ENCODE measurements at regions not wholly inside any gene's neighbourhood (a gene's known extent, or its start where the extent isn't known, plus 50 kb on each side); places are given as distances from the start of the nearest gene placed in this dataset.

GRCh38 chr6:6393069-6393529, 72.6 kb upstream of the F13A1 start:
- TF ChIP-seq ARNTL (CRISPR knock-in tag; IDR thresholded peaks at IDR 0.05; ENCODE audit: borderline replicate concordance, low read depth) (no peak), POU6F1 (CRISPR knock-in tag; IDR thresholded peaks at IDR 0.05; ENCODE audit: borderline replicate concordance, low read depth) (no peak), ZNF565 (CRISPR knock-in tag; conservative IDR thresholded peaks at IDR 0.05; ENCODE audit: low read depth) (no peak), ZNF8 (CRISPR knock-in tag; IDR thresholded peaks at IDR 0.05) (no peak), ZFP3 (CRISPR knock-in tag; IDR thresholded peaks at IDR 0.05) (no peak), OSR1 (CRISPR knock-in tag; IDR thresholded peaks at IDR 0.05) (no peak), SNAI2 (CRISPR knock-in tag; IDR thresholded peaks at IDR 0.05) (no peak), BACH2 (CRISPR knock-in tag; IDR thresholded peaks at IDR 0.05; ENCODE audit: borderline replicate concordance) (no peak)
- TF ChIP-seq, protein P1, sequence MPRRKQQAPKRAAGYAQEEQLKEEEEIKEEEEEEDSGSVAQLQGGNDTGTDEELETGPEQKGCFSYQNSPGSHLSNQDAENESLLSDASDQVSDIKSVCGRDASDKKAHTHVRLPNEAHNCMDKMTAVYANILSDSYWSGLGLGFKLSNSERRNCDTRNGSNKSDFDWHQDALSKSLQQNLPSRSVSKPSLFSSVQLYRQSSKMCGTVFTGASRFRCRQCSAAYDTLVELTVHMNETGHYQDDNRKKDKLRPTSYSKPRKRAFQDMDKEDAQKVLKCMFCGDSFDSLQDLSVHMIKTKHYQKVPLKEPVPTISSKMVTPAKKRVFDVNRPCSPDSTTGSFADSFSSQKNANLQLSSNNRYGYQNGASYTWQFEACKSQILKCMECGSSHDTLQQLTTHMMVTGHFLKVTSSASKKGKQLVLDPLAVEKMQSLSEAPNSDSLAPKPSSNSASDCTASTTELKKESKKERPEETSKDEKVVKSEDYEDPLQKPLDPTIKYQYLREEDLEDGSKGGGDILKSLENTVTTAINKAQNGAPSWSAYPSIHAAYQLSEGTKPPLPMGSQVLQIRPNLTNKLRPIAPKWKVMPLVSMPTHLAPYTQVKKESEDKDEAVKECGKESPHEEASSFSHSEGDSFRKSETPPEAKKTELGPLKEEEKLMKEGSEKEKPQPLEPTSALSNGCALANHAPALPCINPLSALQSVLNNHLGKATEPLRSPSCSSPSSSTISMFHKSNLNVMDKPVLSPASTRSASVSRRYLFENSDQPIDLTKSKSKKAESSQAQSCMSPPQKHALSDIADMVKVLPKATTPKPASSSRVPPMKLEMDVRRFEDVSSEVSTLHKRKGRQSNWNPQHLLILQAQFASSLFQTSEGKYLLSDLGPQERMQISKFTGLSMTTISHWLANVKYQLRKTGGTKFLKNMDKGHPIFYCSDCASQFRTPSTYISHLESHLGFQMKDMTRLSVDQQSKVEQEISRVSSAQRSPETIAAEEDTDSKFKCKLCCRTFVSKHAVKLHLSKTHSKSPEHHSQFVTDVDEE (CRISPR knock-in tag; IDR thresholded peaks at IDR 0.05), result no peak
- no peak for ATAC-seq

DNA sequence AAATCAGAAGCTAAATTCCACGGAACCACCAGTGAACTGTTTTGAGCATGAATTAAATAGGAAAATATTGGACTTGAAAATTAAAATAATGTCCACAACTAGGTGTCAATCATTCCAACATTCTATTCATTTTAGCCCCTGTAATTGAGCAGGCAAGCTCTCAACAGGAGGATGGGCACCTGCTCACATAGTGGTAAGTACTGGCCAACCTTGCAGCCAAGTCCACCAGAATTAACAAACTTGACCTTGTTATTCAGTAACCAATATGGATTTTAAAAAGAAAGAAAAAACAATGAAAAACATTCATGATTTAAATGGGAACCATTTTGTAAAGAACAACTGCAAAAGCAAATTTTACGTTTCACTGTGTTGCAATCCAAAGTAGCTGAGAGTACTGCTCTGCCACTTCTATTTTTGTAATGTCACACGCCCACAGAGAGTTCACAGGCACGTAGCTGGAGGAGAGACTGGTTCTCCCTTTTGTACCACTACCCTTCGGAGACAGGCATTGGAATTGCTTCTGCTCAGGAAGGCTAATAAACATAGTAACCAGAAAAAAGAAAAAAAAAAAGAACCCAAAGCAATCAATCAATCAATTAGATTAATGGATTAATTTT, 75.2 kb upstream of the F13A1 start:
- TF ChIP-seq ZNF70 (CRISPR knock-in tag; IDR thresholded peaks at IDR 0.05) (no peak), ARNTL (CRISPR knock-in tag; IDR thresholded peaks at IDR 0.05; ENCODE audit: borderline replicate concordance, low read depth) (no peak), PPARA (CRISPR knock-in tag; IDR thresholded peaks at IDR 0.05; ENCODE audit: borderline replicate concordance) (no peak), ZC3H10 (CRISPR knock-in tag; IDR thresholded peaks at IDR 0.05) (no peak), ZFP3 (CRISPR knock-in tag; IDR thresholded peaks at IDR 0.05) (no peak), ZNF8 (CRISPR knock-in tag; IDR thresholded peaks at IDR 0.05) (no peak), ESRRG (CRISPR knock-in tag; IDR thresholded peaks at IDR 0.05) (no peak), PATZ1 (CRISPR knock-in tag; IDR thresholded peaks at IDR 0.05; ENCODE audit: borderline replicate concordance) (no peak), ZFP30 (CRISPR knock-in tag; IDR thresholded peaks at IDR 0.05) (no peak), CSDC2 (CRISPR knock-in tag; IDR thresholded peaks at IDR 0.05) (no peak), RARB (CRISPR knock-in tag; IDR thresholded peaks at IDR 0.05) (no peak), POU6F1 (CRISPR knock-in tag; IDR thresholded peaks at IDR 0.05; ENCODE audit: borderline replicate concordance, low read depth) (no peak)
- ATAC-seq, result no peak

GRCh38 chr6:6397842-6398241, 77.4 kb upstream of the F13A1 start:
- no peak for ATAC-seq
- TF ChIP-seq ZNF70 (CRISPR knock-in tag; IDR thresholded peaks at IDR 0.05) (no peak), SNAI2 (CRISPR knock-in tag; IDR thresholded peaks at IDR 0.05) (no peak), TCF4 (CRISPR knock-in tag; IDR thresholded peaks at IDR 0.05; ENCODE audit: borderline replicate concordance) (no peak)

- no peak for ATAC-seq
- no peak for TF ChIP-seq POU6F1 (CRISPR knock-in tag; IDR thresholded peaks at IDR 0.05; ENCODE audit: borderline replicate concordance, low read depth)
- no peak for TF ChIP-seq PATZ1 (CRISPR knock-in tag; IDR thresholded peaks at IDR 0.05; ENCODE audit: borderline replicate concordance)
- TF ChIP-seq ESRRG (CRISPR knock-in tag; IDR thresholded peaks at IDR 0.05), result no peak
- TF ChIP-seq CREB5 (CRISPR knock-in tag; IDR thresholded peaks at IDR 0.05; ENCODE audit: low read depth), result no peak
- no peak for TF ChIP-seq ZFP30 (CRISPR knock-in tag; IDR thresholded peaks at IDR 0.05)
- TF ChIP-seq ZFP3 (CRISPR knock-in tag; IDR thresholded peaks at IDR 0.05), result no peak
- TF ChIP-seq ZNF565 (CRISPR knock-in tag; conservative IDR thresholded peaks at IDR 0.05; ENCODE audit: low read depth), result no peak
- no peak for TF ChIP-seq SNAI2 (CRISPR knock-in tag; IDR thresholded peaks at IDR 0.05)
- TF ChIP-seq OSR1 (CRISPR knock-in tag; IDR thresholded peaks at IDR 0.05), result no peak
- TF ChIP-seq BACH2 (CRISPR knock-in tag; IDR thresholded peaks at IDR 0.05; ENCODE audit: borderline replicate concordance), result no peak
These were observed 79.1 kb upstream of the F13A1 start for GRCh38 chr6:6399568-6399967.
